GM13976 (cell line): ENCODE measurements at regions not wholly inside any gene's neighbourhood (a gene's known extent, or its start where the extent isn't known, plus 50 kb on each side); places are given as distances from the start of the nearest gene placed in this dataset.

Experiments used
- DNase-seq: peaks from one replicate; pipeline ENCODE4 v3.0.0; 2012; ENCODE audit warnings: low spot score
- CTCF ChIP-seq: IDR thresholded peaks from 2 replicates; pipeline ENCODE4 v1.5.1; 2012; ENCODE audit warnings: borderline replicate concordance, mild to moderate bottlenecking; ENCODE audit not compliant: insufficient read depth; ENCODE audit errors: extremely low read depth, missing control alignments, control extremely low read depth
- in situ Hi-C: fragments of 300-500 bp; cut with MboI; formaldehyde crosslinking; loops from one replicate; pipeline ENCODE4 v1.12.0; 2022; ENCODE audit warnings: low sequenced_read_pairs, mixed read lengths, inconsistent platforms; ENCODE audit not compliant: unreplicated experiment

- TF ChIP-seq CTCF: no peak
- no peak for DNase-seq
- in situ Hi-C loops: no loop called here
Measured at GRCh38 chr10:117689566-117689965, 147.0 kb downstream of the EMX2 start.

- in situ Hi-C loops: no loop called here
- DNase-seq: no peak
- no peak for TF ChIP-seq CTCF
Measured at GRCh38 chr10:117690359-117690758, 147.8 kb downstream of the EMX2 start.

- TF ChIP-seq CTCF: no peak
- in situ Hi-C loops: no loop called here
- DNase-seq: no peak
Measured at GRCh38 chr10:117694190-117694589, 151.6 kb downstream of the EMX2 start.

- in situ Hi-C loops: no loop called here
- no peak for TF ChIP-seq CTCF
- DNase-seq: no peak
Measured at GRCh38 chr10:117697402-117697801, 154.9 kb downstream of the EMX2 start.

GRCh38 chr10:117698809-117699208 is 156.3 kb downstream of the EMX2 start:
- DNase-seq: no peak
- TF ChIP-seq CTCF: no peak
- in situ Hi-C loops: no loop called here

- in situ Hi-C loops: no loop called here
- no peak for TF ChIP-seq CTCF
- no peak for DNase-seq
Measured at GRCh38 chr10:117699436-117700075, 157.0 kb downstream of the EMX2 start.

- in situ Hi-C loops: no loop called here
- no peak for DNase-seq
- no peak for TF ChIP-seq CTCF
Measured at GRCh38 chr10:117710181-117710798, 167.7 kb downstream of the EMX2 start.
